Keratinocyte (primary cell): ENCODE measurements at regions not wholly inside any gene's neighbourhood (a gene's known extent, or its start where the extent isn't known, plus 50 kb on each side); places are given as distances from the start of the nearest gene placed in this dataset.

Source experiments
- DNase-seq: peaks from one replicate; pipeline ENCODE4 v3.0.0-alpha.2; 2011; ENCODE audit warnings: low read depth, missing footprints, low spot score
- FAIRE-seq: peaks from 2 replicates; lab custom pipeline; 2011; peaks lifted over from hg19 to GRCh38; lab: Jason Lieb, UNC
- H2AFZ ChIP-seq: 2 replicates; pipeline ENCODE4 v1.6.0; 2012; ENCODE audit warnings: low read length, control low read depth, inconsistent platforms; ENCODE audit not compliant: control insufficient read depth
- H3K27ac ChIP-seq: 2 replicates; pipeline ENCODE4 v1.5.1; 2011; ENCODE audit warnings: low read length; ENCODE audit not compliant: control insufficient read depth, insufficient read depth
- H3K27me3 ChIP-seq: 3 replicates; pipeline ENCODE4 v1.6.0; 2011; ENCODE audit warnings: low read length; ENCODE audit not compliant: control insufficient read depth, insufficient read depth; ENCODE audit errors: extremely low read depth
- H3K36me3 ChIP-seq, 2 experiments: 2 replicates in 1 of 2; 3 replicates in 1 of 2; pipeline ENCODE4 v1.5.1; 2011; ENCODE audit warnings: low read length in 2 of 2, mild to moderate bottlenecking in 1 of 2; ENCODE audit not compliant: control insufficient read depth in 2 of 2, insufficient read depth in 2 of 2; ENCODE audit errors: extremely low read depth in 1 of 2
- H3K4me1 ChIP-seq: 3 replicates; pipeline ENCODE4 v1.5.1; 2011; ENCODE audit warnings: low read length; ENCODE audit not compliant: control insufficient read depth, insufficient read depth; ENCODE audit errors: extremely low read depth
- H3K4me2 ChIP-seq: 3 replicates; pipeline ENCODE4 v1.6.0; 2011; ENCODE audit warnings: low read depth, low read length; ENCODE audit not compliant: control insufficient read depth, insufficient read depth; ENCODE audit errors: extremely low read depth
- H3K4me3 ChIP-seq, 3 experiments: fragments of 200-600 bp in 1 of 3; sonication (generic) in 1 of 3; 2 replicates in 2 of 3; 3 replicates in 1 of 3; pipeline ENCODE4 v1.5.1; 2011 to 2016; ENCODE audit warnings: low read length in 3 of 3, mild to moderate bottlenecking in 3 of 3, control low read depth in 2 of 3, inconsistent platforms in 1 of 3, low read depth in 1 of 3, mixed read lengths in 1 of 3, mixed run types in 1 of 3, moderate library complexity in 1 of 3; ENCODE audit not compliant: control insufficient read depth in 2 of 3, insufficient read depth in 2 of 3; ENCODE audit errors: extremely low read depth in 1 of 3
- H3K79me2 ChIP-seq: 2 replicates; pipeline ENCODE4 v1.6.0; 2012; ENCODE audit warnings: low read length; ENCODE audit not compliant: control insufficient read depth, insufficient read depth
- H3K9ac ChIP-seq: 3 replicates; pipeline ENCODE4 v1.6.0; 2011; ENCODE audit warnings: low read length; ENCODE audit not compliant: control insufficient read depth, insufficient read depth; ENCODE audit errors: extremely low read depth
- H3K9me1 ChIP-seq: 3 replicates; pipeline ENCODE4 v1.6.0; 2011; ENCODE audit warnings: low read length; ENCODE audit not compliant: control insufficient read depth, insufficient read depth; ENCODE audit errors: extremely low read depth
- H3K9me3 ChIP-seq: 2 replicates; pipeline ENCODE4 v1.5.1; 2012; ENCODE audit warnings: low read depth, low read length; ENCODE audit not compliant: control insufficient read depth
- H4K20me1 ChIP-seq: 3 replicates; pipeline ENCODE4 v1.6.0; 2011; ENCODE audit warnings: low read length; ENCODE audit not compliant: control insufficient read depth, insufficient read depth; ENCODE audit errors: extremely low read depth
- CTCF ChIP-seq, 3 experiments: IDR thresholded peaks in 1 of 3; conservative IDR thresholded peaks in 1 of 3; optimal IDR thresholded peaks in 1 of 3; 2 replicates in 2 of 3; 3 replicates in 1 of 3; pipeline versions ENCODE3 to v1.5.1; 2011; ENCODE audit warnings: low read length in 3 of 3, mild to moderate bottlenecking in 3 of 3, moderate library complexity in 2 of 3, control low read depth in 1 of 3, inconsistent platforms in 1 of 3; ENCODE audit not compliant: insufficient read depth in 2 of 3; ENCODE audit errors: extremely low read depth in 1 of 3
- EZH2 ChIP-seq: IDR thresholded peaks from one replicate; pipeline ENCODE4 v1.6.1; 2012; ENCODE audit warnings: inconsistent platforms, mild to moderate bottlenecking, low read length, moderate library complexity
- dilution Hi-C: fragments of 300-500 bp; cut with MboI; formaldehyde crosslinking; loops from one replicate; pipeline ENCODE4 v1.7.0; 2020; ENCODE audit warnings: low sequenced_read_pairs; ENCODE audit not compliant: extremely low pct_ligation_motif_present

- Histone ChIP-seq H3K36me3 (no peaks in the 10 kb centered on the region), H3K79me2 (no peaks in the 10 kb centered on the region), H3K4me1 (peaks cover 14% of the 10 kb centered on the region), H2AFZ (no peak overlapping the region), H3K9me3 (no peaks in the 10 kb centered on the region), H3K9ac (no peak overlapping the region), H4K20me1 (no peaks in the 10 kb centered on the region), H3K27me3 (no peaks in the 10 kb centered on the region), H3K27ac (no peak overlapping the region), H3K4me3 (no peak overlapping the region), H3K4me2 (no peak overlapping the region), H3K9me1 (no peaks in the 10 kb centered on the region)
- TF ChIP-seq CTCF (optimal IDR thresholded peaks at IDR 0.05 in 1 of 3, IDR thresholded peaks at IDR 0.05 in 1 of 3, conservative IDR thresholded peaks at IDR 0.05 in 1 of 3; ENCODE audit: extremely low read depth in 1 of 3, insufficient read depth in 2 of 3, low read length in 3 of 3) (no peak), EZH2 (no peak)
- dilution Hi-C loops, result no loop called here
- FAIRE-seq (no peak), DNase-seq (no peak)
Measured at GRCh38 chrX:10064736-10065135, 92.0 kb upstream of the CLCN4 start.

GRCh38 chrX:10070714-10071436, 85.9 kb upstream of the CLCN4 start:
- Histone ChIP-seq H4K20me1 (no peaks in the 10 kb centered on the region), H3K4me3 (no peak overlapping the region), H3K27me3 (no peaks in the 10 kb centered on the region), H3K36me3 (peaks cover 0 to 1% of the 10 kb centered on the region in 2 experiments), H2AFZ (no peak overlapping the region), H3K9me3 (no peaks in the 10 kb centered on the region), H3K9me1 (no peaks in the 10 kb centered on the region), H3K9ac (no peak overlapping the region), H3K4me2 (no peak overlapping the region), H3K79me2 (no peaks in the 10 kb centered on the region), H3K27ac (no peak overlapping the region), H3K4me1 (peaks cover 17% of the 10 kb centered on the region)
- DNase-seq (no peak), FAIRE-seq (no peak)
- no peak for TF ChIP-seq CTCF (optimal IDR thresholded peaks at IDR 0.05 in 1 of 3, IDR thresholded peaks at IDR 0.05 in 1 of 3, conservative IDR thresholded peaks at IDR 0.05 in 1 of 3; ENCODE audit: extremely low read depth in 1 of 3, insufficient read depth in 2 of 3, low read length in 3 of 3)
- TF ChIP-seq EZH2, result no peak
- dilution Hi-C loops, result no loop called here
